Sigmoid colon (tissue), 6 donors: ENCODE measurements at regions not wholly inside any gene's neighbourhood (a gene's known extent, or its start where the extent isn't known, plus 50 kb on each side); places are given as distances from the start of the nearest gene placed in this dataset.

Experiments
- DNase-seq: peaks from one replicate; pipeline ENCODE4 v3.0.0-alpha.2; 2019
- H3K27ac ChIP-seq, 4 donors: fragments of 200-600 bp; sonication (generic); one replicate each; pipeline ENCODE4 v1.5.1; 2016 to 2019; ENCODE audit warnings: mild to moderate bottlenecking in 1 of 4
- H3K27me3 ChIP-seq, 3 donors: fragments of 200-600 bp; sonication (generic); one replicate each; pipeline ENCODE4 v1.5.1; 2019; ENCODE audit warnings: mild to moderate bottlenecking in 1 of 3
- H3K36me3 ChIP-seq, 4 donors: fragments of 200-600 bp; sonication (generic); one replicate each; pipeline ENCODE4 v1.5.1; 2016 to 2019
- H3K4me1 ChIP-seq, 4 donors: fragments of 200-600 bp; sonication (generic); one replicate each; pipeline ENCODE4 v1.5.1; 2017 to 2019
- H3K4me3 ChIP-seq, 4 donors: fragments of 200-600 bp; sonication (generic); one replicate each; pipeline ENCODE4 v1.5.1; 2017 to 2019; ENCODE audit warnings: mild to moderate bottlenecking in 2 of 4, moderate library complexity in 1 of 4
- H3K9me3 ChIP-seq, 4 donors: fragments of 200-600 bp in 3 of 4; sonication (generic) in 3 of 4; one replicate each; pipeline versions ENCODE4 v1.5.1 to v1.6.1; 2013 to 2019
- CTCF ChIP-seq, 4 experiments: fragments of 450-650 bp in 3 of 4; fragments of 200-600 bp in 1 of 4; IDR thresholded peaks; one replicate each; pipeline ENCODE4 v1.5.1; 2016 to 2019; ENCODE audit warnings: antibody characterized with exemption in 4 of 4, mild to moderate bottlenecking in 3 of 4, moderate library complexity in 2 of 4
- EP300 ChIP-seq, 4 donors: sonication (generic); formaldehyde crosslinking; IDR thresholded peaks; one replicate each; pipeline ENCODE4 v1.6.1; 2017; ENCODE audit warnings: antibody characterized with exemption in 4 of 4
- POLR2A ChIP-seq, 2 donors: fragments of 450-650 bp; IDR thresholded peaks; one replicate each; pipeline ENCODE4 v1.6.1; 2016; ENCODE audit warnings: antibody characterized with exemption in 2 of 2, mild to moderate bottlenecking in 2 of 2, moderate library complexity in 2 of 2
- POLR2AphosphoS5 ChIP-seq, 4 donors: sonication (generic); formaldehyde crosslinking; IDR thresholded peaks; one replicate each; pipeline ENCODE4 v1.6.1; 2017; ENCODE audit warnings: antibody characterized with exemption in 4 of 4
- WGBS, 2 donors: extraction: QIAGEN DNeasy Blood & Tissue Kit; methylation state at CpG; one replicate each; pipeline ENCODE4 v1.1.7; 2013; 5-methylcytosine and 5-hydroxymethylcytosine counted together
- intact Hi-C: fragments of 100-400 bp; cut with DNase I; formaldehyde crosslinking; loops from one replicate; pipeline ENCODE4 v1.15.1; 2023
- donor health status: healthy with polysubstance abuse.
- donor health status: healthy.

- Histone ChIP-seq H3K27ac (no peak overlapping the region), H3K36me3 (no peaks in the 10 kb centered on the region), H3K4me3 (no peak overlapping the region), H3K4me1 (no peaks in the 10 kb centered on the region), H3K27me3 (no peaks in the 10 kb centered on the region), H3K9me3 (no peaks in the 10 kb centered on the region)
- no peak for DNase-seq
- intact Hi-C loops = no loop called here
- no peak for TF ChIP-seq POLR2AphosphoS5 (IDR thresholded peaks at IDR 0.05)
- TF ChIP-seq POLR2A (IDR thresholded peaks at IDR 0.05) = no peak
These were observed 966.8 kb downstream of the NSUN3 start for GRCh38 chr3:95029644-95030043.

DNA sequence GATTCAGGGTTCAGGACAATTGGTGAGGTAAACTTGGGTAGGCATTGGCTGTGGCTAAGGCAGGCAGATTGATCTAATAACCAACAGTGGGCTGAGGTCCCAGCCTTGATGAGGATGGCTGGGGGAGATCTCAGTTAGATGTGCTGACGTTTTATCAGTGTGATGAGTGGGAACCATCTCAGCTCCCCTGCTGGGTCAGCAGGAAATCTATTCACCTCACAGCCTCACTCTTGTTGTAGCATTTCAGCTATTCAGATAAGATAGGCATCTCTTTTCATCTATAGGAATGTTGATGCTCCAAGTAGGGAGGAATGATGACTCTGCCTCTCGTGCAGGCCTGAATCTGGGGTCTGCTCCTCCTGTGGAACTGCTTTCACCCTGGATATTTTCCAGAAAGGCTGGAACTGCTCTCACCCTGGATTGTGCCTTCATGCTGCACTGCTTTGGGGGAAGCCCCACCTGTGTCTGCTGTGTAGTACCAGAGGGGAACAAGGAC, 973.7 kb downstream of the NSUN3 start:
- no peak for TF ChIP-seq POLR2A (IDR thresholded peaks at IDR 0.05)
- no peak for TF ChIP-seq POLR2AphosphoS5 (IDR thresholded peaks at IDR 0.05)
- Histone ChIP-seq H3K36me3 (no peaks in the 10 kb centered on the region), H3K27ac (no peak overlapping the region), H3K9me3 (no peaks in the 10 kb centered on the region), H3K4me3 (no peak overlapping the region), H3K27me3 (no peaks in the 10 kb centered on the region), H3K4me1 (no peaks in the 10 kb centered on the region)
- no peak for DNase-seq
- intact Hi-C loops = no loop called here
- WGBS, 2 donors = 75 to 85% methylated on average over 2 of the region's 2 CpGs

- WGBS, 2 donors = 73 to 77% methylated on average over 5 of the region's 5 CpGs
- Histone ChIP-seq H3K36me3 (no peaks in the 10 kb centered on the region), H3K9me3 (no peaks in the 10 kb centered on the region), H3K4me3 (no peak overlapping the region), H3K27me3 (no peaks in the 10 kb centered on the region), H3K4me1 (no peaks in the 10 kb centered on the region), H3K27ac (no peak overlapping the region)
- TF ChIP-seq POLR2AphosphoS5 (IDR thresholded peaks at IDR 0.05) (no peak), CTCF (IDR thresholded peaks at IDR 0.05) (no peak), POLR2A (IDR thresholded peaks at IDR 0.05) (no peak), EP300 (IDR thresholded peaks at IDR 0.05) (no peak)
- no peak for DNase-seq
- intact Hi-C loops = no loop called here
These were observed 974.2 kb downstream of the NSUN3 start for GRCh38 chr3:95037097-95037496.

DNA sequence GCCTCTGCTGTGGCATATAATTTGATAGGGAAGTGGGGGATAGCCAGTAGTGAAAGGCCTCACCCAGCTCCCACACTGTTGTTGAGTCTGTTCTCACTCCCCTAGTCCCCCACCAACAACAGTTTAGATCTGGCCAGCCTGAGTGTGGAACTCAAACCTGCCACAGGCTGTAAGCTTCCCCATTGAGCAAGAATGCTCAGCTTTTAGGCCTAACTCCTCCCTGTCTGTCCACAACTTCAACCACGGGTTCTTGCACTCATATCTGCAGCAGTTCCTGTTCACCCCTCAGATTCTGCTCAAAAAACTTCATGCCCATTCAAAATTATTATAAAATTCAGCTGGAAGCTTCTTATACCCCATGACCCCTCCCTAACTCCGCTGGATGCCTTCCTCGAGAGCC, 975.1 kb downstream of the NSUN3 start:
- no peak for DNase-seq
- Histone ChIP-seq H3K27ac (no peak overlapping the region), H3K4me1 (no peaks in the 10 kb centered on the region), H3K27me3 (no peaks in the 10 kb centered on the region), H3K4me3 (no peak overlapping the region), H3K9me3 (no peaks in the 10 kb centered on the region), H3K36me3 (no peaks in the 10 kb centered on the region)
- intact Hi-C loops = no loop called here
- TF ChIP-seq POLR2AphosphoS5 (IDR thresholded peaks at IDR 0.05) = no peak
- TF ChIP-seq EP300 (IDR thresholded peaks at IDR 0.05) = no peak
- TF ChIP-seq CTCF (IDR thresholded peaks at IDR 0.05) = no peak
- TF ChIP-seq POLR2A (IDR thresholded peaks at IDR 0.05) = no peak
- whole genome bisulfite sequencing, 2 donors = 87 to 90% methylated on average over 3 of the region's 3 CpGs

DNA sequence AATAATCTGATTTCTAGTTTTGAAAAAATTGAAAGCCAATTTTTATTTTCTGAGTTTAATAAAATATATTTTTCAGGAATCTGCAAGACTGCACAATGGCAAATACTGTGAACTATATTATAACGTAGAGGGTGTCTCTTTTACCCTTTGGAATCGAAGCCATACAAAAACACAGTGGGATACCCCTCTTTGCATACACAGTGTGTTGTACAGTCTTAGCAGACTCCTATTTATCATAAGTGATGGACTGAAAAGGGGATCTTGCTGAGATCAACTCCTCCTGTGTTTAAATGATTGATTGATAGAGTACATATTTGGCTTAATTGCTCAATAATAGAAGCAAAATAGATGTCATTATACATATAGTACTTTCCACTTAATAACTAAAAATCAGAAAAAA, 981.2 kb downstream of the NSUN3 start:
- H3K4me1 ChIP-seq = no peaks in the 10 kb centered on the region
- 83 to 88% methylated on average over 2 of the region's 2 CpGs for WGBS, 2 donors
- H3K36me3 ChIP-seq = no peaks in the 10 kb centered on the region
- DNase-seq = no peak
- no peaks in the 10 kb centered on the region for H3K27me3 ChIP-seq
- no peak overlapping the region for H3K4me3 ChIP-seq
- no peak overlapping the region for H3K27ac ChIP-seq
- TF ChIP-seq CTCF (IDR thresholded peaks at IDR 0.05) = no peak
- no peak for TF ChIP-seq POLR2AphosphoS5 (IDR thresholded peaks at IDR 0.05)
- TF ChIP-seq EP300 (IDR thresholded peaks at IDR 0.05) = no peak
- TF ChIP-seq POLR2A (IDR thresholded peaks at IDR 0.05) = no peak
- intact Hi-C loops = no loop called here
- no peaks in the 10 kb centered on the region for H3K9me3 ChIP-seq

DNA sequence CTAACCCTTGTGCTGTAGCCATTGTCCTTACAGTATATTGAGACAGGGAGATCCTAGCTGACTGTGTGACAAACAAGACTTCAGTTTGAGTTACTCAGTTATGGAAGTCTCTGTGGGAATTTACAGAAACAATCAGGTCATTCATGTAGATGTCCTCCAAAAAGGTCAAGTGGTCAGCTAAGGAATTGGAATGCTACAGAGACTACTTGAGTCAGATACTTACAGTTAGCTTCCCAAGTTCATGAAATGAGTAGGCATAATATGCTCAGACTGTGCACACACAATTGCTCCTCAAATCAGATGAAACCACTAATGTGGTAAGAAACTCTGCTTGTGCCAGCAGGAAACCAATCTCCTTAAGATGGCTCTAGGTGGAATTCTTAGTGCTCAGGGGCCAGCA, 985.7 kb downstream of the NSUN3 start:
- TF ChIP-seq EP300 (IDR thresholded peaks at IDR 0.05) (no peak), CTCF (IDR thresholded peaks at IDR 0.05) (no peak), POLR2A (IDR thresholded peaks at IDR 0.05) (no peak), POLR2AphosphoS5 (IDR thresholded peaks at IDR 0.05) (no peak)
- Histone ChIP-seq H3K36me3 (no peaks in the 10 kb centered on the region), H3K27ac (no peak overlapping the region), H3K9me3 (no peaks in the 10 kb centered on the region), H3K4me1 (no peaks in the 10 kb centered on the region), H3K4me3 (no peak overlapping the region), H3K27me3 (no peaks in the 10 kb centered on the region)
- intact Hi-C loops = no loop called here
- DNase-seq = no peak
